Astrocyte of the cerebellum (primary cell): ENCODE measurements at regions not wholly inside any gene's neighbourhood (a gene's known extent, or its start where the extent isn't known, plus 50 kb on each side); places are given as distances from the start of the nearest gene placed in this dataset.

Experiments
- DNase-seq: peaks from one replicate; pipeline ENCODE4 v3.0.0-alpha.2; 2011; ENCODE audit warnings: low read depth
- H3K4me3 ChIP-seq: 2 replicates; pipeline ENCODE4 v1.5.1; 2011; ENCODE audit warnings: mild to moderate bottlenecking, low read depth, low read length, moderate library complexity
- CTCF ChIP-seq: IDR thresholded peaks from 2 replicates; pipeline ENCODE4 v1.5.1; 2012; ENCODE audit warnings: low read length, low read depth, moderate library complexity, mild to moderate bottlenecking; ENCODE audit errors: missing control alignments
- in situ Hi-C: cut with HindIII; loops from 2 replicates; pipeline ENCODE4 v1.10.0; 2017; ENCODE audit warnings: low sequenced_read_pairs

DNA sequence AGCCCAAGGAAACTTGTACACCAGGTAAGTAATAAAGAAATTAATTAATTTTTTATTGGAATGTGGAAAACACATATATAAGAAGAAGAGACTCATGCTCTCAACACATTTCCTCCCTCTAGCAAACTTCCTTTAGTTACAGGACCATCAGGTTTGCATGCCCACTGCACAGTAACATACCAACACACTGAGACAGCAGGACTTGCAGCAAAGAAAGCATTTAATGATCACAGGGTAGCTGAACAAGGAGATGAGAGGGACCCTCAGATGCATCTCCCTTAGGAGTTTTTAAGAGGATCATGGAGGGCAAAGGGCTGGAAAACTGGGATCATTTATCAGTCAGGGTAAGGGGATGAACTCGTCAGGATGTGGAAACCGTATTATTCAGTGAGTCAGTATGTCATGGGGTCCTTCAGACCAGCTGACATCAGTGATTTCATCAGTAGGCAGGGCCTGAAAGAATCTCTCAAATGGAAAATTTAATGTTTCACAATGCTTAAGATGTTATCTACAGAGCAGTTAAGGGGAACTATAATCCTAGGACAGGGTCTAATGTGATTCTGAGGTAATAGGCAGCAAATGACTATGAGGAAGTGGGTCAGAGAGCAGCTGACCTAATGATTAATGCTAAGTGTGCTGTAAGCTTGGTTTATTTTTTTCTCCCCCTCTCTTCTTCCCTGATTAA, 193.8 kb upstream of the RND3 start:
- in situ Hi-C loops: no loop called here

GRCh38 chr2:150679456-150680120, 192.1 kb upstream of the RND3 start:
- no peak overlapping the region for H3K4me3 ChIP-seq
- in situ Hi-C loops: no loop called here
- no peak for TF ChIP-seq CTCF
- no peak for DNase-seq

More for the DNA sequence above, 193.8 kb upstream of the RND3 start:
- DNase-seq: no peak
- H3K4me3 ChIP-seq: no peak overlapping the region
- no peak for TF ChIP-seq CTCF

DNA sequence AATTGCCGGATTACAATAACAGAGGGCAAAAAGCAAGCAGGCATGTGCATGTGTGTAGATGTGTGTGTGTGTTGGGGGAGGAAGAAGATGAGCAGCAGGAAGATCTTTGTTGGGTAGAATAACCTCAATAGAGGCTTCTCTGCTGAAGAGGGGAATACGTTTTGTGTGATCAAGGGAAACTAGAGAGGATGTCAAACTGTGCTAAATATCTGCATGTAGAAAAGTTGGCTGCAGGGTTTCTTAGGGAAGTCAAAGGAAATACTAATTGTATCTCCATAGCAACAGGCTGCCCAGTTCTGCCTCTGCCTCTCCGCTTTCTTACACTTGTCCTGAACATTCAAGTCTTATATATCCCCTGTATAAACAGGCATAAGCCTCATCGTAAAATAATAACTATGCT, 190.1 kb upstream of the RND3 start:
- TF ChIP-seq CTCF: no peak
- no peak overlapping the region for H3K4me3 ChIP-seq
- in situ Hi-C loops: no loop called here
- DNase-seq: no peak

DNA sequence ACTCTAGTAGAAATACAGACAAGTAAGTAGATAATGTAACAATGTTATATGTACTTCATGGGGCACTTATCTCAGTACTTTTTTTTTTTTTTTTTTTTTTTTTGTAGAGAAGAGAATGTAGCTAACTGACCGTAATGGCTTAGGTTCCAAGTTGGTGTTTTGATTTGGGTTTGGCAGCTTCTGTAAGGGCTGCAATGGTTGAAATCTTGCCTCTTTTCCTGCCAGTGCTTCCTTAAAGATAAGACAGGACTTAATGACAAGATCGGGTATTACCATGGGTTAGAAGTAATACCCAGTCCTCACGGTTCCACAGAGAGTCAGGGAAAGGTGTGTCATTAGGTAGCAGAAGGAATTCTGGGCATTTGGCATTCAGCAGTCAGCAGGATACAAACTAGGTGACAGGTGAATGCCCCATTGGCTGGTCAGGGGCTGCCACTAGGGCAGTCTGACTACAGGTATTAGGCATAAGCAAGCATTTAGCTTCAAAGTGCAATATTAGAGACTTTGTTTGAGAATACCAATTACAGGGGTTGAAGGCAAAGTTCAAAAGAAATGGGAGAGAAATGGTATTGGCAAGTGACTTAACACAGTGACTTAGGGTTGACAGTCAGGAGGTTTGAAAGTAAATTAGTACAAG, 189.4 kb upstream of the RND3 start:
- no peak overlapping the region for H3K4me3 ChIP-seq
- TF ChIP-seq CTCF: no peak
- in situ Hi-C loops: no loop called here
- no peak for DNase-seq

DNA sequence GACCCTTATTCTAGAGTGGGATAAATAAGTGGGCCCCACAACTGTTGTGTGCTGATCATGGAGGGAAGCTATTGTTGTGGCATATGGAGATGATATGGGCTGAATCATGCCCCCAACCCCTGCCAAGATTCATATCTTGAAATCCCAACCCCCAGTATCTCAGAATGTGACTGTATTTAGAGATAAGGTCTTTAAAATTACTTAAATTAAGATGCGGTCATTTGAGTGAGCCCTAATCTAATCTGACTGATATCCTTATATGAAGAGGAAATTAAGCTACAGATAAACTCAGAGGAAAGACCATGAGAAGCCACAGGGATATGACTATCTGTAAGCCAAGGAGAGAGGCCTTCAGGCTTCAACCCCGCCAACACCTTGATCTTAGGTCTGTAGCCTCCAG, 188.3 kb upstream of the RND3 start:
- no peak for DNase-seq
- no peak for TF ChIP-seq CTCF
- no peak overlapping the region for H3K4me3 ChIP-seq
- in situ Hi-C loops: no loop called here

- in situ Hi-C loops: no loop called here
- no peak for DNase-seq
- H3K4me3 ChIP-seq: no peak overlapping the region
- no peak for TF ChIP-seq CTCF
These were observed 186.8 kb upstream of the RND3 start for GRCh38 chr2:150674283-150674682.
